SK-N-SH (cell line): ENCODE measurements at regions not wholly inside any gene's neighbourhood (a gene's known extent, or its start where the extent isn't known, plus 50 kb on each side); places are given as distances from the start of the nearest gene placed in this dataset.

Experiments
- CTCF ChIA-PET: fragments of 300-600, 350-600 bp; formaldehyde crosslinking; extraction: SDS; loops from one replicate; lab custom pipeline; 2021; lab: Yijun Ruan, JAX
- POLR2A ChIA-PET: fragments of 350-600 bp; sonication (Branson Sonifier 250); formaldehyde crosslinking; extraction: SDS; loops from one replicate; lab custom pipeline; 2020; ENCODE audit warnings: antibody characterized with exemption, inconsistent platforms; lab: Yijun Ruan, JAX
- DNase-seq: peaks from one replicate; pipeline ENCODE4 v3.0.0; 2012
- H2AFZ ChIP-seq: fragments of 200-600 bp; sonication (generic); 2 replicates; pipeline ENCODE4 v1.8.1; 2016; ENCODE audit warnings: antibody characterized with exemption, mild to moderate bottlenecking, low read depth
- H3F3A ChIP-seq: fragments of 200-600 bp; sonication (generic); replicated peaks from 2 replicates; pipeline ENCODE3; 2016; ENCODE audit warnings: antibody characterized with exemption, mild to moderate bottlenecking; ENCODE audit not compliant: insufficient read depth
- H3K27ac ChIP-seq, 2 experiments: fragments of 200-500 bp in 1 of 2; fragments of 200-600 bp in 1 of 2; sonication (Bioruptor generic) in 1 of 2; sonication (generic), shearing (Covaris generic) in 1 of 2; 2 replicates each; pipeline versions ENCODE4 v1.5.1 to v1.6.1; 2014 to 2016; ENCODE audit warnings: low read depth in 2 of 2, inconsistent platforms in 1 of 2, low read length in 1 of 2, mild to moderate bottlenecking in 1 of 2, mixed read lengths in 1 of 2
- H3K27me3 ChIP-seq: fragments of 200-600 bp; sonication (generic), shearing (Covaris generic); 2 replicates; pipeline ENCODE4 v1.6.1; 2016; ENCODE audit warnings: mixed run types; ENCODE audit not compliant: insufficient read depth
- H3K36me3 ChIP-seq, 2 experiments: fragments of 200-500 bp in 1 of 2; fragments of 200-600 bp in 1 of 2; sonication (Bioruptor generic) in 1 of 2; sonication (generic) in 1 of 2; replicated peaks in 1 of 2; 2 replicates each; pipeline versions ENCODE3 to v1.5.1; 2014 to 2016; ENCODE audit warnings: low read length in 1 of 2, mild to moderate bottlenecking in 1 of 2; ENCODE audit not compliant: insufficient read depth in 2 of 2, control insufficient read depth in 1 of 2
- H3K4me1 ChIP-seq, 2 experiments: fragments of 200-500 bp in 1 of 2; fragments of 200-600 bp in 1 of 2; sonication (Bioruptor generic) in 1 of 2; sonication (generic), shearing (Covaris generic) in 1 of 2; 2 replicates each; pipeline versions ENCODE4 v1.5.1 to v1.6.1; 2014 to 2016; ENCODE audit warnings: low read depth in 1 of 2, low read length in 1 of 2, mixed run types in 1 of 2; ENCODE audit not compliant: insufficient read depth in 2 of 2, control insufficient read depth in 1 of 2
- H3K4me2 ChIP-seq: fragments of 200-600 bp; sonication (generic), shearing (Covaris generic); 2 replicates; pipeline ENCODE4 v1.6.1; 2017; ENCODE audit warnings: mixed run types
- H3K4me3 ChIP-seq, 2 experiments: fragments of 200-500 bp in 1 of 2; fragments of 200-600 bp in 1 of 2; sonication (Bioruptor generic) in 1 of 2; sonication (generic), shearing (Covaris generic) in 1 of 2; 2 replicates each; pipeline versions ENCODE4 v1.5.1 to v1.8.1; 2014 to 2016; ENCODE audit warnings: low read depth in 2 of 2, inconsistent platforms in 1 of 2, low read length in 1 of 2, mild to moderate bottlenecking in 1 of 2, mixed read lengths in 1 of 2, moderate library complexity in 1 of 2
- H3K79me2 ChIP-seq: fragments of 200-600 bp; sonication (generic); 2 replicates; pipeline ENCODE4 v1.8.1; 2017; ENCODE audit warnings: mild to moderate bottlenecking; ENCODE audit not compliant: insufficient read depth
- H3K9ac ChIP-seq: fragments of 200-600 bp; sonication (generic); 2 replicates; pipeline ENCODE4 v1.6.1; 2017; ENCODE audit warnings: mixed run types
- H3K9me2 ChIP-seq: fragments of 200-600 bp; sonication (generic); 2 replicates; pipeline ENCODE4 v1.6.1; 2017; ENCODE audit warnings: mixed run types
- H3K9me3 ChIP-seq: fragments of 200-600 bp; sonication (generic); 2 replicates; pipeline ENCODE4 v1.6.1; 2017; ENCODE audit warnings: mixed run types, mild to moderate bottlenecking, moderate library complexity
- H4K20me1 ChIP-seq: fragments of 200-600 bp; sonication (generic); 2 replicates; pipeline ENCODE4 v1.6.1; 2017; ENCODE audit warnings: mild to moderate bottlenecking, mixed run types; ENCODE audit not compliant: insufficient read depth
- CHD2 ChIP-seq: fragments of 150-350 bp; IDR thresholded peaks from 2 replicates; pipeline ENCODE4 v1.6.1; 2018; ENCODE audit warnings: low read length; ENCODE audit not compliant: partially characterized antibody
- EZH2phosphoT487 ChIP-seq: fragments of 200-600 bp; sonication (generic); IDR thresholded peaks from 2 replicates; pipeline ENCODE4 v1.6.1; 2017; ENCODE audit warnings: low read depth, mixed run types, mild to moderate bottlenecking, antibody characterized with exemption, moderate library complexity, borderline replicate concordance
- FOSL2 ChIP-seq: IDR thresholded peaks from 2 replicates; pipeline ENCODE4 v1.4.0; 2012; ENCODE audit warnings: low read depth, mild to moderate bottlenecking, moderate library complexity, borderline replicate concordance
- FOXJ3 ChIP-seq: sonication (generic); formaldehyde crosslinking; IDR thresholded peaks from 2 replicates; pipeline ENCODE4 v1.5.1; 2020; ENCODE audit warnings: mild to moderate bottlenecking, missing genetic modification reagents
- GATA2 ChIP-seq: sonication (generic); formaldehyde crosslinking; IDR thresholded peaks from 2 replicates; pipeline ENCODE4 v1.5.0; 2020; ENCODE audit warnings: mild to moderate bottlenecking, missing genetic modification reagents
- MEF2A ChIP-seq: IDR thresholded peaks from 2 replicates; pipeline ENCODE4 v1.4.0; 2012; ENCODE audit warnings: low read depth, borderline replicate concordance
- MXI1 ChIP-seq: IDR thresholded peaks from 2 replicates; pipeline ENCODE4 v1.6.1; 2012; ENCODE audit warnings: mild to moderate bottlenecking, low read depth, low read length, improper control_type of control experiment
- NFIC ChIP-seq: IDR thresholded peaks from 2 replicates; pipeline ENCODE4 v1.4.0; 2012; ENCODE audit warnings: borderline replicate concordance
- NRF1 ChIP-seq: IDR thresholded peaks from 2 replicates; pipeline ENCODE4 v1.6.1; 2012; ENCODE audit warnings: low read depth, mild to moderate bottlenecking, low read length
- POLR2AphosphoS5 ChIP-seq: IDR thresholded peaks from 2 replicates; pipeline ENCODE4 v1.6.1; 2012; ENCODE audit warnings: low read depth, low read length
- RAD21 ChIP-seq: IDR thresholded peaks from 2 replicates; pipeline ENCODE4 v1.6.1; 2012; ENCODE audit warnings: mild to moderate bottlenecking, low read length
- RFX5 ChIP-seq: IDR thresholded peaks from 2 replicates; pipeline ENCODE4 v1.6.1; 2012; ENCODE audit warnings: mild to moderate bottlenecking, improper control_type of control experiment, low read length
- SIN3A ChIP-seq: IDR thresholded peaks from 2 replicates; pipeline ENCODE4 v1.6.1; 2012; ENCODE audit warnings: low read depth, mild to moderate bottlenecking, low read length, moderate library complexity, borderline replicate concordance
- SMC3 ChIP-seq: IDR thresholded peaks from 2 replicates; pipeline ENCODE4 v1.6.1; 2012; ENCODE audit warnings: low read depth, low read length, improper control_type of control experiment
- TAF1 ChIP-seq: IDR thresholded peaks from 2 replicates; pipeline ENCODE4 v1.6.1; 2012; ENCODE audit warnings: low read depth, mild to moderate bottlenecking, low read length, moderate library complexity, borderline replicate concordance
- TEAD4 ChIP-seq: IDR thresholded peaks from 2 replicates; pipeline ENCODE4 v1.4.0; 2012; ENCODE audit warnings: mild to moderate bottlenecking, borderline replicate concordance; ENCODE audit not compliant: insufficient read depth
- WGBS: methylation state at CpG from one replicate; pipeline ENCODE4 v1.1.6; 2017; ENCODE audit warnings: low lambda C conversion rate; 5-methylcytosine and 5-hydroxymethylcytosine counted together
- TF ChIP-seq, protein P1 (sequence below): IDR thresholded peaks from 2 replicates; pipeline ENCODE4 v1.4.0; 2012; ENCODE audit warnings: low read depth, borderline replicate concordance
- TF ChIP-seq, protein P2 (sequence below): IDR thresholded peaks from 2 replicates; pipeline ENCODE4; 2012
- TF ChIP-seq, protein P3 (sequence below): fragments of 150-350 bp; IDR thresholded peaks from 2 replicates; pipeline ENCODE4 v1.6.1; 2016; ENCODE audit warnings: mild to moderate bottlenecking, low read depth, low read length
- TF ChIP-seq, protein P4 (sequence below): fragments of 150-350 bp; IDR thresholded peaks from 2 replicates; pipeline ENCODE4 v1.6.1; 2017; ENCODE audit warnings: antibody characterized with exemption, low read length, low read depth, borderline replicate concordance
- TF ChIP-seq, protein P5 (sequence below): IDR thresholded peaks from 2 replicates; pipeline ENCODE4 v1.4.0; 2012; ENCODE audit warnings: low read depth, borderline replicate concordance
- TF ChIP-seq, protein P6 (sequence below): IDR thresholded peaks from 2 replicates; pipeline ENCODE4 v1.4.0; 2012; ENCODE audit warnings: low read depth

DNA sequence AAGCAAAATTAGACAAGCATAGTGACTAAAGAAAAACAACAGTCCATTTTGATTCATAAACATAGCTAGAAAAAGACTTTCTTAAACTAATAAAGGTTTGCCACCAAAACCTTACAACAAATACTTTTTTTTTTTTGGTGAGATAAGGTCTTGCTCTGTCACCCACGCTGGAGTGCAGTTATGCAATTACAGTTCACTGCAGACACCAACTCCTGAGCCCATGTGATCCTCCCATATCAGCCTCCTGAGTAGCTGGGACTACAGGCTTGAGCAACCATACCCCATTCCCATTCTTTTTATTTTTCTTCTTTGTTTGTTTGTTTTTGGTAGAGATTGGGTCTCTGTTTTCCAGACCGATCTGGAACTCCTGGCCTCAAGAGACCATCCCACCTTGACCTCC is 247.2 kb upstream of the ADGRL3 start:
- H3K9me3 ChIP-seq, result no peaks in the 10 kb centered on the region
- no peaks in the 10 kb centered on the region for H3K9me2 ChIP-seq
- no peak overlapping the region for H3K4me2 ChIP-seq
- DNase-seq, result no peak
- WGBS, result 2% methylated on average over 2 of the region's 2 CpGs
- TF ChIP-seq NFIC (no peak), NRF1 (no peak), CHD2 (no peak), GATA2 (no peak), MEF2A (no peak), SMC3 (no peak), FOSL2 (no peak), EZH2phosphoT487 (no peak), SIN3A (no peak), RFX5 (no peak)
- TF ChIP-seq, protein P1, sequence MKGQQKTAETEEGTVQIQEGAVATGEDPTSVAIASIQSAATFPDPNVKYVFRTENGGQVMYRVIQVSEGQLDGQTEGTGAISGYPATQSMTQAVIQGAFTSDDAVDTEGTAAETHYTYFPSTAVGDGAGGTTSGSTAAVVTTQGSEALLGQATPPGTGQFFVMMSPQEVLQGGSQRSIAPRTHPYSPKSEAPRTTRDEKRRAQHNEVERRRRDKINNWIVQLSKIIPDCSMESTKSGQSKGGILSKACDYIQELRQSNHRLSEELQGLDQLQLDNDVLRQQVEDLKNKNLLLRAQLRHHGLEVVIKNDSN, result no peak
- TF ChIP-seq, protein P2, sequence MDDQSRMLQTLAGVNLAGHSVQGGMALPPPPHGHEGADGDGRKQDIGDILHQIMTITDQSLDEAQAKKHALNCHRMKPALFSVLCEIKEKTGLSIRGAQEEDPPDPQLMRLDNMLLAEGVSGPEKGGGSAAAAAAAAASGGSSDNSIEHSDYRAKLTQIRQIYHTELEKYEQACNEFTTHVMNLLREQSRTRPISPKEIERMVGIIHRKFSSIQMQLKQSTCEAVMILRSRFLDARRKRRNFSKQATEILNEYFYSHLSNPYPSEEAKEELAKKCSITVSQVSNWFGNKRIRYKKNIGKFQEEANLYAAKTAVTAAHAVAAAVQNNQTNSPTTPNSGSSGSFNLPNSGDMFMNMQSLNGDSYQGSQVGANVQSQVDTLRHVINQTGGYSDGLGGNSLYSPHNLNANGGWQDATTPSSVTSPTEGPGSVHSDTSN, result no peak
- TF ChIP-seq, protein P3, sequence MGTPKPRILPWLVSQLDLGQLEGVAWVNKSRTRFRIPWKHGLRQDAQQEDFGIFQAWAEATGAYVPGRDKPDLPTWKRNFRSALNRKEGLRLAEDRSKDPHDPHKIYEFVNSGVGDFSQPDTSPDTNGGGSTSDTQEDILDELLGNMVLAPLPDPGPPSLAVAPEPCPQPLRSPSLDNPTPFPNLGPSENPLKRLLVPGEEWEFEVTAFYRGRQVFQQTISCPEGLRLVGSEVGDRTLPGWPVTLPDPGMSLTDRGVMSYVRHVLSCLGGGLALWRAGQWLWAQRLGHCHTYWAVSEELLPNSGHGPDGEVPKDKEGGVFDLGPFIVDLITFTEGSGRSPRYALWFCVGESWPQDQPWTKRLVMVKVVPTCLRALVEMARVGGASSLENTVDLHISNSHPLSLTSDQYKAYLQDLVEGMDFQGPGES, result no peak
- no peak overlapping the region for H3K4me3 ChIP-seq
- no peaks in the 10 kb centered on the region for H3F3A ChIP-seq
- no peak overlapping the region for H2AFZ ChIP-seq
- no peaks in the 10 kb centered on the region for H3K36me3 ChIP-seq
- H4K20me1 ChIP-seq, result no peaks in the 10 kb centered on the region
- H3K9ac ChIP-seq, result no peak overlapping the region
- POLR2A ChIA-PET, result no interaction called here
- CTCF ChIA-PET, result no interaction called here
- no peaks in the 10 kb centered on the region for H3K79me2 ChIP-seq
- H3K27ac ChIP-seq, result no peak overlapping the region
- H3K4me1 ChIP-seq, result no peaks in the 10 kb centered on the region
- no peaks in the 10 kb centered on the region for H3K27me3 ChIP-seq

DNA sequence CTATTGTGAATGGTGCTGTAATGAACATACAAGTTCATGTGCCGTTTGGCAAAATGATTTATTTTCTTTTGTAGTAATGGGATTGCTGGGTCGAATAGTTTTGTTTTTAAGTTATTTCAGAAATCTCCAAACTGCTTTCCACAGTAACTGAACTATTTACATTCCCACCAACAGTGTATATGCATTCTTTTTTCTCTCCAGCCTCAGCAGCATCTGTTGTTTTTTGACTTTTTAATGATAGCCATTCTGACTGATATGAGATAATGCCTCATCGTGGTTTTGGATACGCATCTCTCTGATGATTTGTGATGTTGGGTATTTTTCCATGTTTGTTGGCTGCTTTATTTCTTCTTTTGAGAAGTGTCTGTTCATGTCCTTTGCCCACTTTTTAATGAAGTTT is 246.3 kb upstream of the ADGRL3 start:
- Histone ChIP-seq H3K4me1 (no peaks in the 10 kb centered on the region), H4K20me1 (no peaks in the 10 kb centered on the region), H3K36me3 (no peaks in the 10 kb centered on the region), H3K9me2 (no peaks in the 10 kb centered on the region), H3K27ac (no peak overlapping the region), H3K9me3 (no peaks in the 10 kb centered on the region), H3K79me2 (no peaks in the 10 kb centered on the region), H3K4me3 (no peak overlapping the region), H3K27me3 (no peaks in the 10 kb centered on the region), H3K4me2 (no peak overlapping the region), H2AFZ (no peak overlapping the region), H3K9ac (no peak overlapping the region), H3F3A (no peaks in the 10 kb centered on the region)
- WGBS, result 23% methylated on average over 4 of the region's 4 CpGs
- ChIA-PET CTCF (no interaction called here), POLR2A (no interaction called here)
- no peak for DNase-seq
- TF ChIP-seq, protein P4, sequence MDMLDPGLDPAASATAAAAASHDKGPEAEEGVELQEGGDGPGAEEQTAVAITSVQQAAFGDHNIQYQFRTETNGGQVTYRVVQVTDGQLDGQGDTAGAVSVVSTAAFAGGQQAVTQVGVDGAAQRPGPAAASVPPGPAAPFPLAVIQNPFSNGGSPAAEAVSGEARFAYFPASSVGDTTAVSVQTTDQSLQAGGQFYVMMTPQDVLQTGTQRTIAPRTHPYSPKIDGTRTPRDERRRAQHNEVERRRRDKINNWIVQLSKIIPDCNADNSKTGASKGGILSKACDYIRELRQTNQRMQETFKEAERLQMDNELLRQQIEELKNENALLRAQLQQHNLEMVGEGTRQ, result no peak
- TF ChIP-seq SMC3 (no peak), TAF1 (no peak), SIN3A (no peak), MXI1 (no peak), NRF1 (no peak), RAD21 (no peak), POLR2AphosphoS5 (no peak), TEAD4 (no peak), FOXJ3 (CRISPR knock-in tag) (no peak)
- TF ChIP-seq, protein P1, result no peak
- TF ChIP-seq, protein P5, sequence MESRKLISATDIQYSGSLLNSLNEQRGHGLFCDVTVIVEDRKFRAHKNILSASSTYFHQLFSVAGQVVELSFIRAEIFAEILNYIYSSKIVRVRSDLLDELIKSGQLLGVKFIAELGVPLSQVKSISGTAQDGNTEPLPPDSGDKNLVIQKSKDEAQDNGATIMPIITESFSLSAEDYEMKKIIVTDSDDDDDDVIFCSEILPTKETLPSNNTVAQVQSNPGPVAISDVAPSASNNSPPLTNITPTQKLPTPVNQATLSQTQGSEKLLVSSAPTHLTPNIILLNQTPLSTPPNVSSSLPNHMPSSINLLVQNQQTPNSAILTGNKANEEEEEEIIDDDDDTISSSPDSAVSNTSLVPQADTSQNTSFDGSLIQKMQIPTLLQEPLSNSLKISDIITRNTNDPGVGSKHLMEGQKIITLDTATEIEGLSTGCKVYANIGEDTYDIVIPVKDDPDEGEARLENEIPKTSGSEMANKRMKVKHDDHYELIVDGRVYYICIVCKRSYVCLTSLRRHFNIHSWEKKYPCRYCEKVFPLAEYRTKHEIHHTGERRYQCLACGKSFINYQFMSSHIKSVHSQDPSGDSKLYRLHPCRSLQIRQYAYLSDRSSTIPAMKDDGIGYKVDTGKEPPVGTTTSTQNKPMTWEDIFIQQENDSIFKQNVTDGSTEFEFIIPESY, result no peak
- TF ChIP-seq, protein P6, sequence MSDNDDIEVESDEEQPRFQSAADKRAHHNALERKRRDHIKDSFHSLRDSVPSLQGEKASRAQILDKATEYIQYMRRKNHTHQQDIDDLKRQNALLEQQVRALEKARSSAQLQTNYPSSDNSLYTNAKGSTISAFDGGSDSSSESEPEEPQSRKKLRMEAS, result no peak
